Erythroblast (primary cell): ENCODE measurements at regions not wholly inside any gene's neighbourhood (a gene's known extent, or its start where the extent isn't known, plus 50 kb on each side); places are given as distances from the start of the nearest gene placed in this dataset.

Experiments
- GATA1 ChIP-seq: IDR thresholded peaks from 2 replicates; pipeline ENCODE4 v1.6.1; 2011; ENCODE audit warnings: low read depth, mild to moderate bottlenecking, control low read depth, low read length, moderate library complexity
- POLR2A ChIP-seq: IDR thresholded peaks from 2 replicates; pipeline ENCODE4 v1.6.1; 2011; ENCODE audit warnings: mild to moderate bottlenecking, low read length

DNA sequence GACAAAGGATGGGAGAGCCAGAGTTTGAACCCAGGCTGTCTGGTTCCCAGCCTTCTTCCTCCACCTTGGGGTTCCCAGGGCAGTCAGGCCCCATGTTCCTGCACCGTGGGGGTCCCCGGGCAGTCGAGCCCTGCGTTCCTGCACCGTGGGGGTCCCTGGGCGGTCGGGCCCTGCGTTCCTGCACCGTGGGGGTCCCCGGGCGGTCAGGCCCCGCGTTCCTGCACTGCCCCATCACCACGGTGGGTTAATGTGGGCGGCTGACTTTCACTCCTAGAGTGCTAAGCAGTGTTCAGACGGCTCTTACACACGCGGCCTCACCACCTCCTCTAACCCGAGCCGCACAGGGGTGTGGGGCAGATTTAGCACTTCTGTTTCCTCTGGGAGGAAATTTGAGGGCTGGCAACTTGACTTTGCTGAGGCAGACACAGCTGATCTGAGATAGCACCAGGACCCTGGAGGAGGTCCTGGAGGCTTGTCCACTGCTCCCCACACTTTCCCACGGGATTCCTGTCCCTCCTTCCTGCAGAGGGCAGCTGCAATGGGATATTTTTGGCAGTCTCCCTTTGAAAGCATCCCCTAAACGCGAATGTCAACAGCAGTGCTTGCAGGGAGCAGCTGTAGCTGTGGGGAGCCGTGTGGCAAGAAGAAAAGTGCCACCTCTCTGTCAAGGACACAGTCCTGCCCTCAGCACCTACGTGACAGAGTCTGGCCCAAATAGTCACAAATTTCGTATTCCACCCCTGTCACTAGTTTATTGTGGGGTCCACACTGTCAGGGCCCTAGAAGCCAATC is 239.4 kb downstream of the TEX29 start:
- TF ChIP-seq GATA1 = no peak
- no peak for TF ChIP-seq POLR2A
